Fibroblast of villous mesenchyme (primary cell): ENCODE measurements at regions not wholly inside any gene's neighbourhood (a gene's known extent, or its start where the extent isn't known, plus 50 kb on each side); places are given as distances from the start of the nearest gene placed in this dataset.

Source experiments
- DNase-seq: peaks from one replicate; pipeline ENCODE4 v3.0.0-alpha.2; 2010; ENCODE audit warnings: low read depth
- H3K4me3 ChIP-seq: 2 replicates; pipeline ENCODE4 v1.5.1; 2011; ENCODE audit warnings: low read depth, mild to moderate bottlenecking, low read length
- TF ChIP-seq, protein P1 (sequence below): IDR thresholded peaks from 2 replicates; pipeline ENCODE4 v1.5.1; 2012; ENCODE audit warnings: low read depth, mild to moderate bottlenecking, low read length; ENCODE audit not compliant: insufficient read depth

DNA sequence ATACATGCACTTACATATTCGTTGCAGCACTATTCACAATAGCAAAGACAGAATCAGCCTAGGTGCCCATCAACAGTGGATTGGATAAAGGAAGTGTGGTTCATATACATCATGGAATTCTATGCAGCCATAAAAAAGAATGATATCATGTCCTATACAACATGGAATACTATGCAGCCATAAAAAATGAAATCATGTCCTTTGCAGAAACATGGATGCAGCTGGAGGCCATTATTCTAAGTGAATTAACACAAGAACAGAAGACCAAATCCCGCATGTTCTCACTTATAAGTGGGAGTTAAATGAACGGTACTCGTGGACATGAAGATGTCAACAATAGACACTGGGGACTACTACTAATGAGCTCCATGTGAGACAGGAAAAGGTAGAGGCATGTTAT lies 288.1 kb upstream of the TFPI start:
- no peak for DNase-seq
- no peak overlapping the region for H3K4me3 ChIP-seq
- TF ChIP-seq, protein P1, sequence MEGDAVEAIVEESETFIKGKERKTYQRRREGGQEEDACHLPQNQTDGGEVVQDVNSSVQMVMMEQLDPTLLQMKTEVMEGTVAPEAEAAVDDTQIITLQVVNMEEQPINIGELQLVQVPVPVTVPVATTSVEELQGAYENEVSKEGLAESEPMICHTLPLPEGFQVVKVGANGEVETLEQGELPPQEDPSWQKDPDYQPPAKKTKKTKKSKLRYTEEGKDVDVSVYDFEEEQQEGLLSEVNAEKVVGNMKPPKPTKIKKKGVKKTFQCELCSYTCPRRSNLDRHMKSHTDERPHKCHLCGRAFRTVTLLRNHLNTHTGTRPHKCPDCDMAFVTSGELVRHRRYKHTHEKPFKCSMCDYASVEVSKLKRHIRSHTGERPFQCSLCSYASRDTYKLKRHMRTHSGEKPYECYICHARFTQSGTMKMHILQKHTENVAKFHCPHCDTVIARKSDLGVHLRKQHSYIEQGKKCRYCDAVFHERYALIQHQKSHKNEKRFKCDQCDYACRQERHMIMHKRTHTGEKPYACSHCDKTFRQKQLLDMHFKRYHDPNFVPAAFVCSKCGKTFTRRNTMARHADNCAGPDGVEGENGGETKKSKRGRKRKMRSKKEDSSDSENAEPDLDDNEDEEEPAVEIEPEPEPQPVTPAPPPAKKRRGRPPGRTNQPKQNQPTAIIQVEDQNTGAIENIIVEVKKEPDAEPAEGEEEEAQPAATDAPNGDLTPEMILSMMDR: no peak

DNA sequence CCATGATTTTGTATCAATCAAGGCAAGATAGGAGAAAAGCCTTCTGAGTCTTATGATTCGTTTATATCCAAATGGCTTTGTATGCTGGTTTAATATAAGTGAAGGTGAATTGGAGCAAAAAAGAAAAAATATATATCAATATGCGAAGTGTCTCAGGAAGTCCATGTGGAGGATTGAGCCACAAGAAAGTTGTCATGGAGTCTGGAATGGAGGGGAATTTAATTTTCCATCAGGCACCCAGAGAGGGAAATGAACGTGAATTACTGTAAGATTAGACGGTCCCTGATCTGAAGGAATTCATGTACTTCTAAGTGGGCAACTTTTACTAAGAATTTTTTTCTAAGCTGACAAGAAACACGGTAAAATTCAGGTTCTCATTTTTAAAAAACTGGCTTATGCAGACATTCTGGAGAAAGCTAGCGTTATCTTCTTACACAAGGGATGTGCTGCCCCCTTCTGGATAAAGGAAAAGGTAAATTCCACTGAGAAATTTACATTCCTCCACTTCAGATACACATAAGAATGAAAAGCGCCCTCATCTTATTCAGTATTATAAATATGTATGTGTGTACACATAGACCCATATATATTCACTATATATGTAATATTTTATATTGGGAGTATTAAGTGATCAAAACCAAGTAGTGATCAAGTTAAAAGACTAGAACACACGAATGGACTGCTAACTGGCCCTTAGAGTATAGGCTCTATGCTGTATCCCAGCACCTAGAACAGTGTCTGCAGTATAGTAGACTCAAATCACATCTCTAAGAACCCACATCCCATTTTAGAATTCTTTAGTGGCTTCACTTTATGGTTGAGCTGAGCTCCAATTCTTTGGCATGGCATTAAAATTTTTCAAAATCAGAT lies 289.0 kb upstream of the TFPI start:
- DNase-seq: peak; percentile 80
- TF ChIP-seq, protein P1: peak; percentile 65
- no peak overlapping the region for H3K4me3 ChIP-seq

DNA sequence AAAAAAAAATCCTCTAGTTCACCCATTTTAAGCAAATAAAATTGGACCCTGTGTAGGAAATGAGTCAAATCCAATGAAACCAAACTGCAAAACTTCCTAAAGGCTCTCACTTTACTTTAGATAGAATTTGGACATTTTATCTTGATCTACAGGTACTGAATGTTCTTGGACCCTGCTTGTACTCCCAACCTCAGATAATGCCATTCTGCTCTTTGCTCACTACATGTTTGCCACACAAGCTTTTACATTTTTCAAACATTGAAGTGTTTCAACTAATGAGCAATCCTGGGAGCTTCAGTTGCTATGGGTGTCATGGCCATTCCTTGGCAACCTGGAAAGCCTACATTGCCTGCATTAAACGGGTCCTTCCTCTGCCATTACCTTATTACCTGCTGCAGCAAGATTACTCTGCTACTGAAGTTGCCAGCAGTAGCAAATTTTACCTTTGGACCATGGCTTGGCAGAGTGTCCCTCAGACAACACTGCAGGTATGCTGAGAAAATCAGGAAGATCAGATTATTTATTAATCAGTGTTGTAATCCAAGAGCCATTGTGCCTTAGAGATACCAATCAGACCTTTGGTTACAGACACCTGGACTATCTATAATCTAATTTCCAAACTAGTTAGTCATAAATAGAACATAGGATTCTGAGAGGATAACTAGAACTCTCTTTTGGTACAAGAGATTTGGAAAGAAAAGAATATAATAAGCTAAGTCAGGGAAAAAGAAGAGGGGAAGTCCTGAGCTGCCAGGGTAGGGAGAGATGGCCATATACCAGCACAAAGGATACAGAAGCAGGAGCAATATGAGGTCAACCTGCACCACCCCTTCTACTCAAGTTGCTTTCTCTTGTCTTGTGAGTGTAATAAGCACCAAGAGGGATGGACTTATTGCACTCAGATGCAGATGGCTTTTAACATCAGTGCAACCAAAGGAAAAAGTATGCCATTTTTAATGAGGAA lies 293.3 kb upstream of the TFPI start:
- DNase-seq: no peak
- no peak overlapping the region for H3K4me3 ChIP-seq
- TF ChIP-seq, protein P1: no peak

DNA sequence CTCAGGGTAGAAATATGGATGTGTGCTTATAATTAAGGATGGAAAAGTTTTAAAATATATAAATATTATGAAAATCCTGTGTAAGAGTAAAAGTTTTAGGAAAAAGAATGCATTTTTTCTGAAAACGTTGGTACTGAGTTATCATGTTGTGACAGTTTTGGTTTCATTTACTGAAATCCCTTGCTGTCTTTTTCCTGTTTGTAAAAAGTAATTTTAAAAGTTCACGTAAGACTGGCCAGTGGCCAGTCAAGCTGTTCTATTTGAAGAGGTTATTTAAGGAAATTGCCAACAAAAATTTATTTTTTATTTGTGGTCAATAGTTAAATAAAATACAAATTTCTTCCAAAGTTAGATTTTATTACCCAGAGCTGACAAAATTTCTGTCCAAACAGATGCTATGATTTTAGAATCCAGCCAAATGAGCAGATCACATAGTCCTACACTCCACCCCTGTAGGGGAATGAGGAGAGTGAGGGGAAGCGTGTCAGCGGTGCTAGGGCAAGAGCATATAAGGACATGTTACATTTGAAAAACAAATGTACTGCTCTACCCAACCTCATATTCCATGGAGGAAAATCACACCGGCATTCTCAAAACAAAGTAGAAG lies 297.8 kb upstream of the TFPI start:
- no peak for DNase-seq
- H3K4me3 ChIP-seq: no peak overlapping the region
- TF ChIP-seq, protein P1: no peak

DNA sequence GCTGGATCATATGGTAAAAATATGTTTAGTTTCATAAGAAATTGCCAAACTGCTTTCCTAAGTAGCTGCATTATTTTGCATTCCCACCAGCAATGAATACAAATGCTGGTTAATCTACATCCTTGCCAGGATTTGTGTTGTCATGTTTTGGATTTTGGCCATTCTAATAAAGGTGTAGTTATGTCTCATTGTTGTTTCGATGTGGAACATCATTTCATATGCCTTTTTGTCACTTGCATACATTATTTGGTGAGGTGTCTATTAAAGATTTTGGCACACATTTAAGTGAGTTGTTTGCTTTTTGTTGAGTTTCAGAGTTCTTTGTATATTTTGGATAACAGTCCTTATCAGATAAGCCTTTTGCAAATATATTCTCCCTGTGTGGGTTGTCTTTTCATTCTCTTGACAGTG lies 299.2 kb upstream of the TFPI start:
- no peak overlapping the region for H3K4me3 ChIP-seq
- DNase-seq: peak; percentile 23
- TF ChIP-seq, protein P1: no peak

DNA sequence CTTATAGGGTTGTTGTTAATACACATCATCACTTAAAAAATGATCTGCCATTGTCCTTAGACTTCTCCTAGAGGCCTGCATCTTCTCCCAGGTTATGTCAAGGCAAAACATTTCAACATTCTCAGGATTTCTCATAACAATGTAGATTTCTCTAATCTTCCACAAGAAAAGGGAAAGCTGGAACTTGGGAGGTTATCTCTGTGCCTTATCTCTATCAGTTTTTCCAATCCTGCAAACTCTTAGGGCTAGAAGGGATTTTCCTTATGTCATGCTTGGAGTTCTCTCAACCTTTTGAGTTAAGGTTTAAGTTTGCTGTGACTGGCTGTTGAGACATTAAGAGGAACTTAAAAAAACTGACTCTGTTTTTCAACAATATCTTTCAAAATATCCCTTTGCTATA lies 300.6 kb upstream of the TFPI start:
- H3K4me3 ChIP-seq: no peak overlapping the region
- DNase-seq: no peak
- TF ChIP-seq, protein P1: no peak
